Caco-2 (cell line): ENCODE measurements at regions not wholly inside any gene's neighbourhood (a gene's known extent, or its start where the extent isn't known, plus 50 kb on each side); places are given as distances from the start of the nearest gene placed in this dataset.

Experiments
- BruUV-seq: library from RNA; stranded (reverse); fragments of 400-500 nt; replicated peaks from 2 replicates; lab custom pipeline; 2021; lab: Mats Ljungman, UMichigan
- CTCF ChIA-PET: fragments of 300-600 bp; sonication (Branson Sonifier 250); formaldehyde crosslinking; loops from one replicate; lab custom pipeline; 2022; ENCODE audit warnings: antibody characterized with exemption; lab: Charles Lee
- POLR2A ChIA-PET: fragments of 300-600 bp; sonication (Branson Sonifier 250); formaldehyde crosslinking; loops from one replicate; lab custom pipeline; 2022; ENCODE audit warnings: antibody characterized with exemption; lab: Charles Lee
- DNase-seq, 2 experiments: peaks; one replicate each; pipeline versions ENCODE4 v3.0.0 to v3.0.0-alpha.2; 2020 to 2022
- H3K27me3 ChIP-seq: replicated peaks from 2 replicates; pipeline ENCODE4 v1.6.0; 2011; ENCODE audit warnings: low read length; ENCODE audit not compliant: control insufficient read depth, insufficient read depth
- H3K36me3 ChIP-seq: 2 replicates; pipeline ENCODE4 v1.5.1; 2011; ENCODE audit warnings: low read length; ENCODE audit not compliant: control insufficient read depth, insufficient read depth
- H3K4me1 ChIP-seq: fragments of 250-450 bp; sonication (Bioruptor Pico); 2 replicates; pipeline ENCODE4 v1.5.1; 2020; ENCODE audit warnings: mild to moderate bottlenecking
- H3K4me3 ChIP-seq: 2 replicates; pipeline ENCODE4 v1.5.1; 2011; ENCODE audit warnings: low read depth, mild to moderate bottlenecking, control low read depth, low read length
- H3K9me3 ChIP-seq: fragments of 250-450 bp; sonication (Bioruptor Pico); 2 replicates; pipeline ENCODE4 v1.5.1; 2020; ENCODE audit warnings: mild to moderate bottlenecking, moderate library complexity
- H3K27ac Mint-ChIP-seq: one replicate; pipeline ENCODE4 v1.8.0; 2022; ENCODE audit warnings: mixed read lengths; ENCODE audit not compliant: unreplicated experiment
- H3K27me3 Mint-ChIP-seq: one replicate; pipeline ENCODE4 v1.8.0; 2022; ENCODE audit warnings: mixed read lengths; ENCODE audit not compliant: insufficient read depth, unreplicated experiment
- H3K36me3 Mint-ChIP-seq: one replicate; pipeline ENCODE4 v1.8.0; 2022; ENCODE audit warnings: mild to moderate bottlenecking, mixed read lengths; ENCODE audit not compliant: insufficient read depth, unreplicated experiment
- H3K4me1 Mint-ChIP-seq: one replicate; pipeline ENCODE4 v1.8.0; 2022; ENCODE audit warnings: low read depth, mixed read lengths; ENCODE audit not compliant: unreplicated experiment
- H3K4me3 Mint-ChIP-seq: one replicate; pipeline ENCODE4 v1.8.0; 2022; ENCODE audit warnings: mild to moderate bottlenecking, moderate library complexity, mixed read lengths; ENCODE audit not compliant: unreplicated experiment
- H3K9me3 Mint-ChIP-seq: one replicate; pipeline ENCODE4 v1.8.0; 2022; ENCODE audit warnings: mixed read lengths; ENCODE audit not compliant: unreplicated experiment
- intact Hi-C: fragments of 100-400 bp; cut with micrococcal nuclease; formaldehyde crosslinking; loops from one replicate; pipeline ENCODE4 v1.10.0; 2022; ENCODE audit not compliant: unreplicated experiment
- TF ChIP-seq, protein P1 (sequence below), 2 experiments: fragments of 200-600 bp in 1 of 2; IDR thresholded peaks; 1 replicate in 1 of 2; 2 replicates in 1 of 2; pipeline versions ENCODE4 v1.5.1 to v1.8.0; 2011 to 2022; ENCODE audit warnings: antibody characterized with exemption in 1 of 2, control low read depth in 1 of 2, inconsistent platforms in 1 of 2, low read depth in 1 of 2, low read length in 1 of 2, mild to moderate bottlenecking in 1 of 2, moderate library complexity in 1 of 2; ENCODE audit not compliant: insufficient read depth in 1 of 2, severe bottlenecking in 1 of 2, unreplicated experiment in 1 of 2

DNA sequence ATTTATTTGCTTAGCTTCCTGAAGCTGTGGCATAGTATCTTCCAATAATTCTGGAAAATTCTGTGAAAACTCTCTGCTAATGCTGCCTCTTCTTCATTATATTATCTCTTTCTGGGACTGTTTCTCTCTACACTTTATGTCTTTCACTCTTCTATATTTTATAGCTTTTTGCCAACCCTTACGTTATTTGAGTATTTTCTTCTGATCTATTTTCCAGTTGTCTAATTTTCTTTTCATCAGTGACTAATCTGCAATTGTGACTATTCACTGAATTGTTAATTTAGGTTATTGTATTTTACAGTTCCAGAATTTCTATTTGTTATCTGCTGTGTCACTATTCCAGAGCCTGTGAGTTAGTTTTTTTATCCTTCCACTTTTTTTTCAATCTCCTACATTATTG is 273.4 kb upstream of the PHYHIPL start:
- intact Hi-C loops, result no loop called here
- peaks cover 11% of the 10 kb centered on the region for H3K9me3 Mint-ChIP-seq
- no peak for DNase-seq
- H3K9me3 ChIP-seq, result 0 out of 2 replicates have a peak, but pooled peaks cover 8% of the 10 kb centered on the region
- H3K36me3 ChIP-seq, result no peaks in the 10 kb centered on the region
- CTCF ChIA-PET, result no interaction called here
- H3K4me3 ChIP-seq, result no peak overlapping the region
- POLR2A ChIA-PET, result no interaction called here
- BruUV-seq, result no TSS peak
- H3K27ac Mint-ChIP-seq, result no peak overlapping the region
- H3K36me3 Mint-ChIP-seq, result no peaks in the 10 kb centered on the region
- no peaks in the 10 kb centered on the region for H3K4me1 Mint-ChIP-seq
- no peaks in the 10 kb centered on the region for H3K27me3 Mint-ChIP-seq
- no peaks in the 10 kb centered on the region for H3K27me3 ChIP-seq
- H3K4me1 ChIP-seq, result no peaks in the 10 kb centered on the region
- TF ChIP-seq, protein P1, sequence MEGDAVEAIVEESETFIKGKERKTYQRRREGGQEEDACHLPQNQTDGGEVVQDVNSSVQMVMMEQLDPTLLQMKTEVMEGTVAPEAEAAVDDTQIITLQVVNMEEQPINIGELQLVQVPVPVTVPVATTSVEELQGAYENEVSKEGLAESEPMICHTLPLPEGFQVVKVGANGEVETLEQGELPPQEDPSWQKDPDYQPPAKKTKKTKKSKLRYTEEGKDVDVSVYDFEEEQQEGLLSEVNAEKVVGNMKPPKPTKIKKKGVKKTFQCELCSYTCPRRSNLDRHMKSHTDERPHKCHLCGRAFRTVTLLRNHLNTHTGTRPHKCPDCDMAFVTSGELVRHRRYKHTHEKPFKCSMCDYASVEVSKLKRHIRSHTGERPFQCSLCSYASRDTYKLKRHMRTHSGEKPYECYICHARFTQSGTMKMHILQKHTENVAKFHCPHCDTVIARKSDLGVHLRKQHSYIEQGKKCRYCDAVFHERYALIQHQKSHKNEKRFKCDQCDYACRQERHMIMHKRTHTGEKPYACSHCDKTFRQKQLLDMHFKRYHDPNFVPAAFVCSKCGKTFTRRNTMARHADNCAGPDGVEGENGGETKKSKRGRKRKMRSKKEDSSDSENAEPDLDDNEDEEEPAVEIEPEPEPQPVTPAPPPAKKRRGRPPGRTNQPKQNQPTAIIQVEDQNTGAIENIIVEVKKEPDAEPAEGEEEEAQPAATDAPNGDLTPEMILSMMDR (IDR thresholded peaks at IDR 0.05; ENCODE audit: insufficient read depth in 1 of 2, low read depth in 1 of 2, low read length in 1 of 2, severe bottlenecking in 1 of 2, unreplicated experiment in 1 of 2), result no peak
- no peak overlapping the region for H3K4me3 Mint-ChIP-seq

DNA sequence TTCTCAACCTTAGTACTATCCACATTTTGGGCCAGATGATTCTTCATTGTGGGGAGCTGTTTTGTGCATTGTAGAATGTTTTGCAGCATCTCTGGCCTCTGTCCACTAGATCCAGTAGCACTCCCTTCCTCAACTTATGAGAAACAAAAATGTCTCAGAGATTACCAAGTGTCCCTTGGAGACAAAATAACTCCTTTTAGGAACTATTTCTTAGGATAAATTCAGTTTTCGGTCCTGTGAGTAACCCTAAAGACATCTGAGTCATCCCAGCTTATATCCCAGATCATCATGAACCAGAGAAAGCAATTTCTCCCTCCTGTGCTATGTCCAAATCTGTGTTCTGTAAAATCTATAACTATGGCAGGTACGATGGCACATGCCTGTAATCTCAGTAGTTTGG is 266.6 kb upstream of the PHYHIPL start:
- CTCF ChIA-PET, result interaction anchor here (0.7 kb wide), 1 partner anchor 87 kb away, joined by 4 read pairs; no protein-coding TSS in a partner anchor

DNA sequence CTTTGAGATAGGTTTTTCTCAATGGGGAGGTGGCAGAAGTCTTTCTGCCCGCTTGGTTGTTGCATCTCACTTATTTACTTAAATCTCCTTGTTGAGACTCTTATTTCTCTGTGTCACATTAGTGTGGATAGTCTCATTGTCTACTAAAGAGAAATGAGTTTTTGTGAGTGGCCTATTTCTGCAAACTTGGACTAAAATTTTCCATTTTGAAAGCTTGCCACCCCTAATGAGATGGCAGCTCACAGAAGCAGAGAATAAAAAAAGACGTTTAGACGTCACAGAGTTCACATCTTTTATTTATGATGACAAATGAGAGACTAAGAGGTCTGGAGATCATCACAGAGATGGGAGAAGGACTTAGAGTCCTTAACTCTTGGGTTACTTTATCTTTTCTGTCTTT is 262.7 kb upstream of the PHYHIPL start:
- TF ChIP-seq, protein P1 (IDR thresholded peaks at IDR 0.05; ENCODE audit: insufficient read depth in 1 of 2, low read depth in 1 of 2, low read length in 1 of 2, severe bottlenecking in 1 of 2, unreplicated experiment in 1 of 2), result no peak
- Mint-ChIP-seq H3K27me3 (no peaks in the 10 kb centered on the region), H3K27ac (no peak overlapping the region), H3K4me1 (no peaks in the 10 kb centered on the region), H3K4me3 (no peak overlapping the region), H3K9me3 (no peaks in the 10 kb centered on the region), H3K36me3 (no peaks in the 10 kb centered on the region)
- CTCF ChIA-PET, result no interaction called here
- DNase-seq, result no peak
- POLR2A ChIA-PET, result no interaction called here
- intact Hi-C loops, result no loop called here
- Histone ChIP-seq H3K27me3 (no peaks in the 10 kb centered on the region), H3K4me3 (no peak overlapping the region), H3K36me3 (no peaks in the 10 kb centered on the region), H3K9me3 (no peaks in the 10 kb centered on the region), H3K4me1 (no peaks in the 10 kb centered on the region)
- no TSS peak for BruUV-seq

More for the DNA sequence above, 266.6 kb upstream of the PHYHIPL start:
- Histone ChIP-seq H3K4me1 (no peaks in the 10 kb centered on the region), H3K9me3 (no peaks in the 10 kb centered on the region), H3K4me3 (no peak overlapping the region), H3K27me3 (no peaks in the 10 kb centered on the region), H3K36me3 (no peaks in the 10 kb centered on the region)
- H3K4me3 Mint-ChIP-seq, result no peak overlapping the region
- POLR2A ChIA-PET, result no interaction called here
- TF ChIP-seq, protein P1 (IDR thresholded peaks at IDR 0.05; ENCODE audit: insufficient read depth in 1 of 2, low read depth in 1 of 2, low read length in 1 of 2, severe bottlenecking in 1 of 2, unreplicated experiment in 1 of 2), result no peak
- no peaks in the 10 kb centered on the region for H3K36me3 Mint-ChIP-seq
- intact Hi-C loops, result no loop called here
- no TSS peak for BruUV-seq
- no peaks in the 10 kb centered on the region for H3K4me1 Mint-ChIP-seq
- H3K27ac Mint-ChIP-seq, result no peak overlapping the region
- DNase-seq, result no peak
- no peaks in the 10 kb centered on the region for H3K9me3 Mint-ChIP-seq
- H3K27me3 Mint-ChIP-seq, result no peaks in the 10 kb centered on the region
